ENCODE measurements at regions not wholly inside any gene's neighbourhood (a gene's known extent, or its start where the extent isn't known, plus 50 kb on each side); places are given as distances from the start of the nearest gene placed in this dataset.

GRCh38 chr3:70899816-70900215 lies 587.4 kb upstream of the MDFIC2 start:
- Histone ChIP-seq H3K4me3 (no peak overlapping the region), H3K4me1 (no peaks in the 10 kb centered on the region), H3K36me3 (no peaks in the 10 kb centered on the region), H3K27me3 (no peaks in the 10 kb centered on the region), H3K27ac (no peak overlapping the region), H3K9me3 (peaks cover 0 to 10% of the 10 kb centered on the region in 2 donors)
- no peak for DNase-seq (ENCODE audit: low spot score in 2 of 2)
- intact Hi-C loops (cut with DNase I; ENCODE audit: low total_unique reads), result no loop called here
- TF ChIP-seq POLR2AphosphoS5 (IDR thresholded peaks at IDR 0.05), result no peak
- TF ChIP-seq POLR2A (IDR thresholded peaks at IDR 0.05), result no peak
- no peak for TF ChIP-seq CTCF (IDR thresholded peaks at IDR 0.05)

- no peak overlapping the region for H3K4me3 ChIP-seq
- H3K36me3 ChIP-seq, result no peaks in the 10 kb centered on the region
- H3K27me3 ChIP-seq, result no peaks in the 10 kb centered on the region
- H3K27ac ChIP-seq, result no peak overlapping the region
- intact Hi-C loops (cut with DNase I; ENCODE audit: low total_unique reads), result no loop called here
- TF ChIP-seq CTCF (IDR thresholded peaks at IDR 0.05), result no peak
- TF ChIP-seq POLR2A (IDR thresholded peaks at IDR 0.05), result no peak
- TF ChIP-seq POLR2AphosphoS5 (IDR thresholded peaks at IDR 0.05), result no peak
- no peak for DNase-seq (ENCODE audit: low spot score in 2 of 2)
- H3K9me3 ChIP-seq, result no peaks in the 10 kb centered on the region
- no peaks in the 10 kb centered on the region for H3K4me1 ChIP-seq
Observed at GRCh38 chr3:70890020-70890394, 577.6 kb upstream of the MDFIC2 start.

- no peak for DNase-seq (ENCODE audit: low spot score in 2 of 2)
- no peak overlapping the region for H3K27ac ChIP-seq
Observed at GRCh38 chr3:70889162-70890019, 577.0 kb upstream of the MDFIC2 start.

GRCh38 chr3:70885636-70886035 lies 573.2 kb upstream of the MDFIC2 start:
- no peaks in the 10 kb centered on the region for H3K27me3 ChIP-seq
- no peak overlapping the region for H3K4me3 ChIP-seq
- TF ChIP-seq POLR2A (IDR thresholded peaks at IDR 0.05) (no peak), POLR2AphosphoS5 (IDR thresholded peaks at IDR 0.05) (no peak), CTCF (IDR thresholded peaks at IDR 0.05) (no peak)
- no peaks in the 10 kb centered on the region for H3K9me3 ChIP-seq
- H3K27ac ChIP-seq, result no peak overlapping the region
- H3K36me3 ChIP-seq, result no peaks in the 10 kb centered on the region
- no peak for DNase-seq (ENCODE audit: low spot score in 2 of 2)
- intact Hi-C loops (cut with DNase I; ENCODE audit: low total_unique reads), result no loop called here
- no peaks in the 10 kb centered on the region for H3K4me1 ChIP-seq

More at GRCh38 chr3:70889162-70890019, 577.0 kb upstream of the MDFIC2 start:
- no peaks in the 10 kb centered on the region for H3K36me3 ChIP-seq
- no peaks in the 10 kb centered on the region for H3K27me3 ChIP-seq
- H3K9me3 ChIP-seq, result no peaks in the 10 kb centered on the region
- no peaks in the 10 kb centered on the region for H3K4me1 ChIP-seq
- TF ChIP-seq POLR2AphosphoS5 (IDR thresholded peaks at IDR 0.05) (no peak), CTCF (IDR thresholded peaks at IDR 0.05) (no peak), POLR2A (IDR thresholded peaks at IDR 0.05) (no peak)
- intact Hi-C loops (cut with DNase I; ENCODE audit: low total_unique reads), result no loop called here
- no peak overlapping the region for H3K4me3 ChIP-seq

GRCh38 chr3:70882104-70882503 lies 569.7 kb upstream of the MDFIC2 start:
- no peak for DNase-seq (ENCODE audit: low spot score in 2 of 2)
- Histone ChIP-seq H3K27me3 (no peaks in the 10 kb centered on the region), H3K4me3 (no peak overlapping the region), H3K4me1 (no peaks in the 10 kb centered on the region), H3K27ac (no peak overlapping the region), H3K36me3 (no peaks in the 10 kb centered on the region), H3K9me3 (no peaks in the 10 kb centered on the region)
- TF ChIP-seq POLR2AphosphoS5 (IDR thresholded peaks at IDR 0.05) (no peak), POLR2A (IDR thresholded peaks at IDR 0.05) (no peak), CTCF (IDR thresholded peaks at IDR 0.05) (no peak)
- intact Hi-C loops (cut with DNase I; ENCODE audit: low total_unique reads), result no loop called here
